Progenitor cell of endocrine pancreas (in vitro differentiated cells): ENCODE measurements at regions not wholly inside any gene's neighbourhood (a gene's known extent, or its start where the extent isn't known, plus 50 kb on each side); places are given as distances from the start of the nearest gene placed in this dataset.

ENCODE experiments used
- DNase-seq: peaks from one replicate; pipeline ENCODE4 v3.0.0; 2021; ENCODE audit warnings: low spot score; ENCODE audit not compliant: unreplicated experiment
- H3K27ac Mint-ChIP-seq: 2 replicates; pipeline ENCODE4 v1.8.0; 2021; ENCODE audit warnings: mild to moderate bottlenecking, moderate library complexity, mixed read lengths
- H3K27me3 Mint-ChIP-seq: 2 replicates; pipeline ENCODE4 v1.8.0; 2021; ENCODE audit warnings: mixed read lengths
- H3K36me3 Mint-ChIP-seq: 2 replicates; pipeline ENCODE4 v1.8.0; 2022; ENCODE audit warnings: mixed read lengths; ENCODE audit not compliant: insufficient read depth
- H3K4me1 Mint-ChIP-seq: 2 replicates; pipeline ENCODE4 v1.8.0; 2021; ENCODE audit warnings: low read depth, mixed read lengths
- H3K4me3 Mint-ChIP-seq: 2 replicates; pipeline ENCODE4 v1.8.0; 2021; ENCODE audit warnings: low read depth, mild to moderate bottlenecking, moderate library complexity, mixed read lengths
- H3K9me3 Mint-ChIP-seq: 2 replicates; pipeline ENCODE4 v1.8.0; 2021; ENCODE audit warnings: low read depth, mixed read lengths
- TF ChIP-seq, protein P1 (sequence below): fragments of 200-600 bp; sonication (generic); IDR thresholded peaks from one replicate; pipeline ENCODE4 v1.5.0; 2021; ENCODE audit warnings: antibody characterized with exemption, mild to moderate bottlenecking; ENCODE audit not compliant: unreplicated experiment

DNA sequence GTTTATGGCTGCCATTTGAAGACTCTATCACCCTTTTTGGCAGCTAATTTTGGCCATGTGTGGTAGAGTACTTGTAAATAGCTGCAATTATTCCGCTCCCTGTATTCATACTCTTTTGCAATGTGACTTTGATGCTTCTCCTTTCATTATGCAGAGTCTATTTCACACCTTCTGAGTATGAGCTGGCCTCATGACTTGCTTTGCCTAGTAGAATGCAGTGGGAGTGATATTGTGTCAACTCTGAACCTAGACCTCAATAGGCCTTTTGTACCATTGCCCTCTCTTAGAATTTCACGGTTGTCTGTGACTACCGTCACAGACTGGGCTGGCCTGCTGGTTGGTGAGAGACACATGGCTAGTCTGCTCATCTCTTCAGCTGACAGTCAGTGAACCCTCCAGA is 118.8 kb downstream of the DDIT4L start:
- TF ChIP-seq, protein P1, sequence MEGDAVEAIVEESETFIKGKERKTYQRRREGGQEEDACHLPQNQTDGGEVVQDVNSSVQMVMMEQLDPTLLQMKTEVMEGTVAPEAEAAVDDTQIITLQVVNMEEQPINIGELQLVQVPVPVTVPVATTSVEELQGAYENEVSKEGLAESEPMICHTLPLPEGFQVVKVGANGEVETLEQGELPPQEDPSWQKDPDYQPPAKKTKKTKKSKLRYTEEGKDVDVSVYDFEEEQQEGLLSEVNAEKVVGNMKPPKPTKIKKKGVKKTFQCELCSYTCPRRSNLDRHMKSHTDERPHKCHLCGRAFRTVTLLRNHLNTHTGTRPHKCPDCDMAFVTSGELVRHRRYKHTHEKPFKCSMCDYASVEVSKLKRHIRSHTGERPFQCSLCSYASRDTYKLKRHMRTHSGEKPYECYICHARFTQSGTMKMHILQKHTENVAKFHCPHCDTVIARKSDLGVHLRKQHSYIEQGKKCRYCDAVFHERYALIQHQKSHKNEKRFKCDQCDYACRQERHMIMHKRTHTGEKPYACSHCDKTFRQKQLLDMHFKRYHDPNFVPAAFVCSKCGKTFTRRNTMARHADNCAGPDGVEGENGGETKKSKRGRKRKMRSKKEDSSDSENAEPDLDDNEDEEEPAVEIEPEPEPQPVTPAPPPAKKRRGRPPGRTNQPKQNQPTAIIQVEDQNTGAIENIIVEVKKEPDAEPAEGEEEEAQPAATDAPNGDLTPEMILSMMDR, result no peak
- no peak overlapping the region for H3K4me3 Mint-ChIP-seq
- no peak overlapping the region for H3K27ac Mint-ChIP-seq
- DNase-seq, result no peak
- H3K9me3 Mint-ChIP-seq, result no peaks in the 10 kb centered on the region
- no peaks in the 10 kb centered on the region for H3K36me3 Mint-ChIP-seq
- no peaks in the 10 kb centered on the region for H3K27me3 Mint-ChIP-seq
- no peaks in the 10 kb centered on the region for H3K4me1 Mint-ChIP-seq

DNA sequence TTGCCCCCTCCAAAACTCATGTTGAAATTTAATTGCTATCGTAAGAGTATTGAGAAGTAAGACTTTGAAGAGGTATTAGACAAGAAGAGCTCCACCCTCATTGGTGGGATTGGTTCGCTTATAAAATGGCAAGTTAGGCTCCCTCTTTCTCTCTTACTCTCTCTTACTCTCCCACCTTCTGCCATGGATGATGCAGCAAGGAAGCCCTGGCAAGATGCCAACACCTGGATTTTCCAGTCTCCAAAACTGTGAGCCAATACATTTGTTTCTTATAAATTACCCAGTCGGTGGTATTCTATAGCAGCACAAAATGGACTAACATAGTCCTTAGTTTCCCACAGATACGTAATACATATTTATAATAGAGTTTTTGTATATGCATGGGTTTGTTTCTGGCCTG is 119.4 kb downstream of the DDIT4L start:
- Mint-ChIP-seq H3K36me3 (no peaks in the 10 kb centered on the region), H3K9me3 (no peaks in the 10 kb centered on the region), H3K27me3 (no peaks in the 10 kb centered on the region), H3K4me1 (no peaks in the 10 kb centered on the region), H3K27ac (no peak overlapping the region), H3K4me3 (no peak overlapping the region)
- TF ChIP-seq, protein P1, result no peak
- DNase-seq, result no peak

DNA sequence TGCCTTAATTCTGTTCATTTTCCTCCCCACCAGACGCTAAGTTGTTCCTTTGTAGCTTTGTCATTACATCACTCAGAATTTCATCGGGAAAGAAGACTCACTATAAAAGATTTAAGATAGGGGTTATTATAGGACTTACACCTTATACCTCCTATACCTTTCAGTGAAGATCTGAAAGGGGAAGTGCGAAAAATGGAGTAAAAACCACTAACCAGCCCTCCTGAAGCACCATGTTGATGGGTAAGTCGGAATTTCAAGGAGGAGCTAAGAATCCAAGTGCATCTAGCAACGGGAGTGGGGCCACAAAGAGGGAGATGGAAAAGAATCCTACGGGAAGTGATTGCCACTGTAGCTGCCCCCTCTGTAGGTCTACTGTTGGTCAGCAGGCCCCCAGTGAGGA is 119.1 kb upstream of the H2AZ1 start:
- H3K27ac Mint-ChIP-seq, result no peak overlapping the region
- TF ChIP-seq, protein P1, result no peak
- H3K27me3 Mint-ChIP-seq, result no peaks in the 10 kb centered on the region
- DNase-seq, result no peak
- no peaks in the 10 kb centered on the region for H3K4me1 Mint-ChIP-seq
- H3K9me3 Mint-ChIP-seq, result no peaks in the 10 kb centered on the region
- H3K36me3 Mint-ChIP-seq, result no peaks in the 10 kb centered on the region
- no peak overlapping the region for H3K4me3 Mint-ChIP-seq

DNA sequence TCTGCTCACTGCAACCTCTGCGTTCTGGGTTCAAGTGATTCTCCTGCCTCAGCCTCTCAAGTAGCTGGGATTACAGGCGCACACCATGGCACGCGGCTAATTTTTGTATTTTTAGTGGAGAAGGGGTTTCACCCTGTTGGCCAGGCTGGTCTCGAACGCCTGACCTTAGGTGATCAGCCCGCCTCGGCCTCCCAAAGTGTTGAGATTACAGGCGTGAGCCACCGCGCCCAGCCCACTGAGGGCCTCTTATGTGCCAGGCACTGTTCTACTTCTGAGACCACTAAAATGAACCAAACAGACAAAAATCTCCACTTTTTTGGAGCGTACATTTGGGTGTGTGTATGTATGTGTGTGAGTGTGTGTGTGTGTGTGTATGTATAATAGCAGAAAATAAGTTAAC is 117.2 kb upstream of the H2AZ1 start:
- H3K4me3 Mint-ChIP-seq, result no peak overlapping the region
- H3K9me3 Mint-ChIP-seq, result no peaks in the 10 kb centered on the region
- no peaks in the 10 kb centered on the region for H3K27me3 Mint-ChIP-seq
- H3K4me1 Mint-ChIP-seq, result no peaks in the 10 kb centered on the region
- DNase-seq, result no peak
- H3K36me3 Mint-ChIP-seq, result no peaks in the 10 kb centered on the region
- no peak overlapping the region for H3K27ac Mint-ChIP-seq
- TF ChIP-seq, protein P1, result no peak

DNA sequence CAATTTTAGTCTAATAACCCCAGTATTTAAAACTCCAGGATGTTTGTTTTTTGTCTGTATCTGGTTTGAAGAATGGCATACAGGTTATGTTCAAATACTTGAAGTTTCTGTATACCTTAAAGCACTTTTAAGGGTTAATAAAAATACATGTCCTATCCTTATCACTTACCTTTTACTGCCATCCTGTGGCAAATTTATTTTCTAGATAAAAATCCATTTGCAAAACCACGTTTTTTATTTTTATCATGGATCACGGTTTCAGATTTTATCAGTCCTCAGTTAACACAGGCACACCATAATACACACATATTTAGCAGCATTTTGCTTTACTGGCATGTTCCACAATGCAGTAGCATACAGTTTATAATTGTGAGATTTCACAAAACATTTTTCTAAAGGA is 113.3 kb upstream of the H2AZ1 start:
- no peaks in the 10 kb centered on the region for H3K36me3 Mint-ChIP-seq
- H3K9me3 Mint-ChIP-seq, result no peaks in the 10 kb centered on the region
- H3K4me1 Mint-ChIP-seq, result no peaks in the 10 kb centered on the region
- H3K27me3 Mint-ChIP-seq, result no peaks in the 10 kb centered on the region
- no peak overlapping the region for H3K27ac Mint-ChIP-seq
- TF ChIP-seq, protein P1, result no peak
- H3K4me3 Mint-ChIP-seq, result no peak overlapping the region
- DNase-seq, result no peak

DNA sequence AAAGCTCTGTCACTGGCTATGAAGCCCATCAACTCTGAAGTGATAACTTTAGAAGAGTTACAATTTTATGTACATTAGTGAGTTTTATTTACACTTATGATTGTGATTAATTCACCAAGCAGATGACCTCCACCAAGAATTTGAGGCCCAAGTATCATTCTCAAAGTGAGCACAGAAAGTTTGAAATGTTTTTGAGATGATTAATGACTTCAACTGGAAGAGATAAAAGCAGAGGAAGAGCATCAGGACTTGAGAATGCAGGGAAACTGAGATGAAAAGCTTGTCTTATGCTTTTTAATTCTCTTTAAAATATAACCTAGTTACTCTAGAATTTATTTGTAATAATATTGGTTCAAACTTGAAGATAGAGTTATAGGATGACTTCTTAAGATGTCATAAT is 112.8 kb upstream of the H2AZ1 start:
- TF ChIP-seq, protein P1, result no peak
- Mint-ChIP-seq H3K27me3 (no peaks in the 10 kb centered on the region), H3K4me3 (no peak overlapping the region), H3K4me1 (no peaks in the 10 kb centered on the region), H3K27ac (no peak overlapping the region), H3K36me3 (no peaks in the 10 kb centered on the region), H3K9me3 (no peaks in the 10 kb centered on the region)
- no peak for DNase-seq
